ENCODE measurements at regions not wholly inside any gene's neighbourhood (a gene's known extent, or its start where the extent isn't known, plus 50 kb on each side); places are given as distances from the start of the nearest gene placed in this dataset.

DNA sequence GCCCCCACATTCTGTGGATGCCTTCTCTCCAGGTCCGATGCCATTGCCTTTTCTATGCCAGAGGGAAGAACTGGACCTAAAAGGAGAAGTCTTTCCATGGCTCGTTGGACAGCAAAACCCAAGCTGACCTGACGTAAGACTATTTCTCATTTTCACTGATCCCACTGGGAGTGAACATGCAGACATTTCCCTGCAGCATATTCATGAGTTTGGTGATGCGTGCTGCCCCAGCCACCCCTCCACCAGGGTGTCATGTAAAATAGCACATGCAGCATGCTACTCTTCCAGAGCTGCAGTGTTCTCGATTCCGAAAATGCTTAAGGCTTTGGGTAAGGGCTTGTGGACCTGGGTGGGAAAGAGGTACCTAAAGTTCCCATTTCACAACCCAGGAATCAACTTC lies 221.2 kb downstream of the UXS1 start:
- TF ChIP-seq, protein P1, sequence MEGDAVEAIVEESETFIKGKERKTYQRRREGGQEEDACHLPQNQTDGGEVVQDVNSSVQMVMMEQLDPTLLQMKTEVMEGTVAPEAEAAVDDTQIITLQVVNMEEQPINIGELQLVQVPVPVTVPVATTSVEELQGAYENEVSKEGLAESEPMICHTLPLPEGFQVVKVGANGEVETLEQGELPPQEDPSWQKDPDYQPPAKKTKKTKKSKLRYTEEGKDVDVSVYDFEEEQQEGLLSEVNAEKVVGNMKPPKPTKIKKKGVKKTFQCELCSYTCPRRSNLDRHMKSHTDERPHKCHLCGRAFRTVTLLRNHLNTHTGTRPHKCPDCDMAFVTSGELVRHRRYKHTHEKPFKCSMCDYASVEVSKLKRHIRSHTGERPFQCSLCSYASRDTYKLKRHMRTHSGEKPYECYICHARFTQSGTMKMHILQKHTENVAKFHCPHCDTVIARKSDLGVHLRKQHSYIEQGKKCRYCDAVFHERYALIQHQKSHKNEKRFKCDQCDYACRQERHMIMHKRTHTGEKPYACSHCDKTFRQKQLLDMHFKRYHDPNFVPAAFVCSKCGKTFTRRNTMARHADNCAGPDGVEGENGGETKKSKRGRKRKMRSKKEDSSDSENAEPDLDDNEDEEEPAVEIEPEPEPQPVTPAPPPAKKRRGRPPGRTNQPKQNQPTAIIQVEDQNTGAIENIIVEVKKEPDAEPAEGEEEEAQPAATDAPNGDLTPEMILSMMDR (IDR thresholded peaks at IDR 0.05), result no peak
- no peak for TF ChIP-seq EP300 (IDR thresholded peaks at IDR 0.05)
- TF ChIP-seq POLR2A (IDR thresholded peaks at IDR 0.05), result no peak
